HG03460 (cell line): ENCODE measurements at regions not wholly inside any gene's neighbourhood (a gene's known extent, or its start where the extent isn't known, plus 50 kb on each side); places are given as distances from the start of the nearest gene placed in this dataset.
"Not testable (repeated sequence)": the region's sequence is repeated elsewhere in the genome, so short reads cannot be mapped to it uniquely, and the experiment has no call there.

Source experiments
- ATAC-seq: cut with Tn5 transposase; IDR thresholded peaks from one replicate; pipeline ENCODE4 v1.9.1; 2021; ENCODE audit not compliant: unreplicated experiment

- no peak for ATAC-seq
Observed at GRCh38 chr3:17846466-17846865, 104.0 kb upstream of the TBC1D5 start.

- ATAC-seq: no peak
Observed at GRCh38 chr3:17845026-17845812, 102.8 kb upstream of the TBC1D5 start.

DNA sequence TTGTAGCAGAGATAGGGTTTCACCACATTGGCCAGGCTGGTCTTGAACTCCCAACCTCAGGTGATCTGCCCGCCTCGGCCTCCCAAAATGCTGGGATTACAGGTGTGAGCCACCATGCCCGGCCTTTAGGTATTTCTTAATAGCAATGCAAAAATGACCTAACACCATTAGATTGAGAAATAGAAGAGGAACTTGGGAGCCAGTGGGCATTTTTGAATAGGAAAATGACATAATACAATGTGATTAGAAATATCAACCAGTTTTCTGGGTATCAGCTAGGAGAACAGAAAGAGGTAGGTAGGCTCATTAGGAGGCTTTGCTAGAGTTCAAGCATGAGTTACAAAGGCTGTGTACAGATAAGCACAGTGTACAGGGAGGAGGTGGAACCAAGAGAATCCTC is 101.8 kb upstream of the TBC1D5 start:
- ATAC-seq: no peak

GRCh38 chr3:17841190-17841828 is 98.9 kb upstream of the TBC1D5 start:
- ATAC-seq: peak; percentile 85

- no peak for ATAC-seq
Observed at GRCh38 chr3:17840651-17841050, 98.2 kb upstream of the TBC1D5 start.

GRCh38 chr3:17840126-17840525 is 97.7 kb upstream of the TBC1D5 start:
- no peak for ATAC-seq

DNA sequence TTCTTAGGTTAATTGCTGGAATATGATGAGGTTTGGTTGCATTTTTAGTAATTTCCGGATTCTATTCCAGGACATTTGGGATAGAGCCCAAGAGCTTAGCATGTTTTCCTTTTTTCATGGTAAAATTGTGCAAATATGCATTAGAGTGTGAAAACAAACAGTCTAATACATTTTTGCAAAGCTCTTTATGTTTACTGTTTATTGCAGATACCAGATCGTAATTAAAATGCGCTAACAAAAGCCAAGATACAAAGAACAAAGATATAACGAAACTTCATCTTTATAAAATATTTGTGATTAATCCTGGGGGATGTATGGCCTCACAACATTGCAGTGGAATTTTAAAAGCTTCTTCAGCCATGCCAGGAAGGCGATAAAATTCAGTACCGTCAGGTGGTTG is 94.5 kb upstream of the TBC1D5 start:
- ATAC-seq: no peak

DNA sequence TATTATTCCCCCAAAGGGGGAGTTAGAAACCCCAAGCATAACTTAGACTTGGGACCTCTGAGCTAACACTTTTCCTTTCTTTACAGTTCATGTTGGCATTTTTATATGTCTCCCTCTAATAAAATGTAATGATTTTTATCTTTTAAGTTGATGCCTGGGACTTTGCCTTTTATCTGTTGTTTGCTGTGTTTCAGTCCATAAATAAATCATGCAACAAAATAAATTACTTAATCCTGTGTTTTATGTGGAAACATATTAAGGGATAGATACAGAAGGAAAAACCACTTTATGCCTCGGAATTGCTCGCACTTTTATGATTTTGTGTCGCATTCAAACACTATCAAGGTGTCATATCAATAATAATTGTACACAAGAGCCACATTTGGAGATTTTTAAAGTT is 93.7 kb upstream of the TBC1D5 start:
- ATAC-seq: no peak

DNA sequence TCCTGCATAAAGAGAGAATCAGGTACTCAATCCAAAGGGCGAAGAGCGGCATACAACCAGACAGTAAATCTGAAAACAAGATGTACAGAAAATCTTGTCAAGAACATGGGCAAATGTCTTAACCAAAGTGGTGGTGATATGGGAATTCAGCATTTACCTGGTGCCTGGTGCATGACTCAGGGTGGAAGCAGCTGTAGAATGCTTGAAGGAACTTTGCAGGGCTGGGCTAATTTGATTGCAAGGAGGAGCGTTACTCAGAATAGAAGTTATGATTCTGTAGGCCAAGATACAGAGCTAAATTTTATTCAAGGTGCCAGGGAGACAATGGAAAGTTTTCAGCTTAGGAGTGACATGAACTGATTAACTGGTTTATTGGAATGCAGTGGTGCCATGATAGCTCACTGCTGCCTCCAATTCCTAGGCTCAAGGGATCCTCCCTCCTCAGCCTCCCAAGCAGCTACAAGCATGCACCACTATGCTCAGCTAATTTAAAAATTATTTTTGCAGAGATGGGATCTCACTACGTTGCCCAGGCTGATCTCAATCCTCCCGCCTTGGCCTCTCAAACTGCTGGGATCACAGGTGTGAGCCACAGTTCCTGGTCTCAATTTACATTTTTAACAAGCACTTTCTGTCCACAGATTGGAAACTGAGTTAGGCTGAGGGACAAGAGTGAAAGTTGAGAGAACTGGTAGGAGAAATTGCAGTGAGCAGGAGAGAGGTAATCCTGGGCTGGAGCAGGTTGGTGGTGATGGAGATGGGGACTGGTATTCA is 91.5 kb upstream of the TBC1D5 start:
- ATAC-seq: no peak

GRCh38 chr3:17832016-17832415 is 89.6 kb upstream of the TBC1D5 start:
- no peak for ATAC-seq

DNA sequence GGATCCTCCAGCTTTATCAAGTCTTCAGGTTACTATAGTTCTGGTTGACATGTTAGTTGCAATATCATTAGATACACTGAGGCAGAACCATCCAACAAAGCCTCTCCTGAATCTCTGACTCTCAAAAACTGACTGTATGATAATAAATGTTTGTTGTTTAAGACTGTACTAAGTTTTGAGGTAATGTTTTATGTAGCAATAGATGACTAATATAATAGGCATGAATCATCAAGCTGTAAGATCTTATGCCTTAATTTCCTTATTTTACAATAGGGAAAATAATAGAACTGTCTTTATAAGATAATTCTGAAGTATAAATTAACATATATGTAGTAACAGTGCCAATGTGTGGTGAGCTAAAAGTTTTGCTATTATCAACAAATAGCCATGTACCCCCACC is 88.9 kb upstream of the TBC1D5 start:
- no peak for ATAC-seq

- no peak for ATAC-seq
Observed at GRCh38 chr3:17830788-17831187, 88.4 kb upstream of the TBC1D5 start.

GRCh38 chr3:17828388-17828787 is 86.0 kb upstream of the TBC1D5 start:
- ATAC-seq: no peak

GRCh38 chr3:17825298-17825697 is 82.9 kb upstream of the TBC1D5 start:
- ATAC-seq: no peak

DNA sequence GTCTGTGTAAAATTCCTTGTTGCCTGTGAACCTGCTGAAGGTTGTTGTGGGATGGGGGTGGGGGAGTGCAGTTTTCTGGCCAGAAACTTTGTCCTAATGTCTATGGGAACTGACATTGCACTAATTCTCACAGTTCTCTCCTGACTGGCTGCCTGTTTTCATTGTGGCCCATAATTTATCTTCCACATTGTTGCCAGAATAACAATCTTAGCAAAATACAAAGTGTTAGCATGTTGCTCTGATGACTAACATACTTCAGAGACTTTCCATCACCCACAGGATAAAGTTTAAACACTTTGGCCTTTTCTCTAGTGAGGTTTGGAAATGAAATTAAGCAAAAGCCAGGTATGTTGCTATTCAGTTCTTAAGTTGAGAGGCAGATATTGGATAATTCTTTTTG is 81.4 kb upstream of the TBC1D5 start:
- ATAC-seq: no peak

DNA sequence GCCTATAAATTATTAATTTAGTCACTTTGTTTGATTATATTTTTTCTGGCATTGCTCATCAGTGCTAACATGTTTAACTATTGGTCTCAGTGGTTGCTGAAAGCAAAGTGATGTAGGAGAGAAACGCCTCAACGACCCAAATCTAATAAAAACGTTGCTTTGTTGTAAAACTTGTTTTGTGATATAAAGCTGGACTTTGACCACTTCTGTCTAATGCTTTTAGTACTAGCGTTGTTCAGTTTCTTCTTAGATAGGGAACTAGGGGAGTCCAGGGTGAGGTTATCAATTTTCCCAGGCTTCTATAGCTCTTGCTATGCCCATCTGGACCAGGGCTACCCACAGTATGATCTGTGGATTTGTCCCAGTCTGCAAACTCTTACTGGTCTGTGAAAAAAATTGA is 80.6 kb upstream of the TBC1D5 start:
- no peak for ATAC-seq

DNA sequence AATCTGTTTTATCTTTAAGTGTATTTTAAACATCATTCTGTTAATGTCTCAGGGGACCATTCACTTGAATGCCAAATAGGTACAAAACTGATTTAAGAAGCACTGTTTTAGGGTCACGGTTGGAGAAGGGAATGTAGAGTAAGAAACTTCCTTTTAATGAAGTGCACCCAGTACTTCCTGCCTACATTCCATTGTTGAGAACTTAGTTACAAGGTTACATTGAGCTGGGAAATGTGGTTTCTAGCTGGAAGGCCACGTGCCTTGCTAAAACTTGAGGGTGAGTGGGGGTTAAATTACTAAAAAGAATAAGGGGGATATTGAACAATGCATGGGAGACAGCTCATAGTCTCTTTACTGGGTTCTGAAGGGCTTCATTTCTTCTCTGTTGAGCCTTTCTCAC is 78.3 kb upstream of the TBC1D5 start:
- no peak for ATAC-seq

DNA sequence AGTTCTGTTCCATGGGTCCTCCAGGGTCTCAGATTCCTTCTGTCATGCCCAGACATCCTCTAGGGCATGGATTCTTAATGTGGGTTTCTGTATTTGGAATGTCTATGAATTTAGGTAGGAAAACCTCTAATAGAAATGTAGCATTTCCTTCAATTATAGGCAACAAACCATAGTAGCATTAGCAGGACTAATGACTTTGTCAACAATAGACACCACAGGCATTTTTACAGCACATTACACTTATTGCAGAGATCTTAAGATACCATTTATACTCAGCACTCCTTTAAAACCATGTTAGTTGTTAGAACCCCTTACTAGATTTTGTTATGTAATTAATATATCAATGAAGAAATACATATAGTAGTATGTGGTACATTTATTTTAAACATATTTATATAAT is 77.8 kb upstream of the TBC1D5 start:
- no peak for ATAC-seq

DNA sequence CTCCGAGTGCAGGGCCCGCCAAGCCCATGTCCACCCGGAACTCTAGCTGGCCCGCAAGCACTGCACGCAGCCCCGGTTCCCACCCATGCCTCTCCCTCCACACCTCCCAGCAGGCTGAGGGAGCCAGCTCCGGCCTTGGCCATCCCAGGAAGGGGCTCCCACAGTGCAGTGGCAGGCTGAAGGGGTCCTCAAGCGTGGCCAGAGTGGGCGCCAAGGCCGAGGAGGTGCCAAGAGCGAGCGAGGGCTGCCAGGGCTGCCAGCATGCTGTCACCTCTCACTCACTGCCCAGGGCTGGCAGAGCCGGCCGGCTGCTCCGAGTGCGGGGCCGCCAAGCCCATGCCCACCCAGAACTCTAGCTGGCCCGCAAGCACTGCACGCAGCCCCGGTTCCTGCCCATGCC is 75.5 kb upstream of the TBC1D5 start:
- not testable (repeated sequence) for ATAC-seq

DNA sequence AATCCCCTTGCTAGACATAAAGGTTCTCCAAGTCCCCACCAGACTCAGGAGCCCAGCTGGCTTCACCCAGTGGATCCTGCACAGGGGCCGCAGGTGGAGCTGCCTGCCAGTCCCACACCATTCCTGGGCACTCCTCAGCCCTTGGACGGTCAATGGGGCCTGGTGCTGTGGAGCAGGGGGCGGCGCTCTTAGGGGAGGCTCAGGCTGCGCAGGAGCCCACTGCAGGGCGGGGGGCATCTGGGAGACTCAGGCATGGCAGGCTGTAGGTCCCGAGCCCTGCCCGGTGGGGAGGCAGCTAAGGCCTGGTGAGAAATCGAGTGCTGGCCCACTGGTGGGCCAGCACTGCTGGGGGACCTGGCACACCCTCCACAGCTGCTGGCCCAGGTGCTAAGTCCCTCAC is 75.1 kb upstream of the TBC1D5 start:
- no peak for ATAC-seq

DNA sequence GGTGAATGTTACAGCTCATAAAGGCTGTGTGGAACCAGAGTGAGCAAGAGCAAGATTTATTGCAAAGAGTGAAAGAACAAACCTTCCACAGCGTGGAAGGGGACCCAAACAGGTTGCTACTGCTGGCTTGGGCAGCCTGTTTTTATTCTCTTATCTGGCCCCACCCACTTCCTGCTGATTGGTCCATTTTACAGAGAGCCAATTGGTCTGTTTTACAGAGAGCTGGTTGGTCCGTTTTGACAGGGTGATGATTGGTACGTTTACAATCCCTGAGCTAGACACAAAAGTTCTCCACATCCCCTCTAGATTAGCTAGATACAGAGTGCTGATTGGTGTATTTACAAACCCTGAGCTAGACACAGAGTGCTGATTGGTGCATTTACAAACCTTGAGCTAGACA is 74.4 kb upstream of the TBC1D5 start:
- ATAC-seq: not testable (repeated sequence)

GRCh38 chr3:17812328-17812727 is 69.9 kb upstream of the TBC1D5 start:
- ATAC-seq: not testable (repeated sequence)
